ENCODE measurements at regions not wholly inside any gene's neighbourhood (a gene's known extent, or its start where the extent isn't known, plus 50 kb on each side); places are given as distances from the start of the nearest gene placed in this dataset.
"Not testable (repeated sequence)": the region's sequence is repeated elsewhere in the genome, so short reads cannot be mapped to it uniquely, and the experiment has no call there.

DNA sequence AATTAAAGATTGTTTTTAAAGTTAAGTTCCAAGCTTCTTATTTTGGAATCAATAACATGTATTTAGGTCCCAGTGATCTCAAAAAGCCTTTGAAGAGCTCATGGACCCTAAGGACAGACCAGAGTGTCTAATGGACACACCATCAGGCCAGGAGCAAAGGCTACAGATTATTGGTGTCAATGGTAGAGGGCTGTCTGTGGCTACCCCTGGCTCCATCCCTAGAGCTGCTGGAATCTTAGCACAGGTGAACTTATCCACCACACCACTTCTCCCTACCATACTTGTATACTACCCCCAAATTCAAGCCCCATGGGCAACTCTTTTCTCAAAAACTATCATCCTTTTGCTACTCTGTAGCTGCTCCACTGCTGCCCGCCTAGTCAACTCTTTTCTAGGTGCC lies 79.4 kb upstream of the BEND6 start:
- Mint-ChIP-seq H3K4me3 (no peak overlapping the region), H3K4me1 (ENCODE audit: low read depth) (no peaks in the 10 kb centered on the region), H3K27me3 (no peaks in the 10 kb centered on the region), H3K27ac (no peak overlapping the region), H3K36me3 (ENCODE audit: low read depth) (no peaks in the 10 kb centered on the region), H3K9me3 (no peaks in the 10 kb centered on the region)
- intact Hi-C loops (cut with micrococcal nuclease): no loop called here

DNA sequence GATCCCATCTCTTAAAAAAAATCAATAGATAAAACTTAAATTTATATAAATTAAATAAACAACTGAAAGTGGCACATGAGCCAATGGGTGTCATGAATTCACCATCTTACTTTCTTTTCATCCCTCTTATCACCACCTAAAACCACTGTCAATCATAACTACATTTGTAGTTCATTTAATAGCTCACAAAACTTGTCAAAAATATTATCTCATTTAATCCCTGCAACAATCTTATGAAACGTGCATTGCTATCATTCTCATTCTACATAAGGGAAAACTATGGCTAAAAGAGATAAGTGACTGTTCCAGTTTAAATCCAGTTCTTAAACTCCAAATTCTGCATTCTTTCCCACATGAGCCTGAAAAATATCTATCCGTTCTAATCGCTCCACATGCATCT lies 80.6 kb upstream of the BEND6 start:
- Mint-ChIP-seq H3K27me3 (no peaks in the 10 kb centered on the region), H3K9me3 (no peaks in the 10 kb centered on the region), H3K4me3 (no peak overlapping the region), H3K4me1 (ENCODE audit: low read depth) (no peaks in the 10 kb centered on the region), H3K36me3 (ENCODE audit: low read depth) (no peaks in the 10 kb centered on the region), H3K27ac (no peak overlapping the region)
- intact Hi-C loops (cut with micrococcal nuclease): no loop called here

DNA sequence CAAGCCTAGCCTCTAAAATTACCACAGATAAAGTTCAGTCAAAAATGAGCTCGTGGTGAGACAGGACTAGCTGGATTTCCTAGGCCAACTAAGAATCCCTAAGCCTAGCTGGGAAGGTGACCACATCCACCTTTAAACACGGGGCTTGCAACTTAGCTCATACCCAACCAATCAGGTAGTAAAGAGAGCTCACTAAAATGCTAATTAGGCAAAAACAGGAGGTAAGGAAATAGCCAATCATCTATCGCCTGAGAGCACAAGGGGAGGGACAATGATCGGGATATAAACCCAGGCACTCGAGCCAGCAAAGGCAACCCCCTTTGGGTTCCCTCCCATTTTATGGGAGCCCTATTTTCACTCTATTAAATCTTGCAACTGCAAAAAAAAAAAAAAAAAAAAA lies 84.9 kb upstream of the BEND6 start:
- intact Hi-C loops (cut with micrococcal nuclease); H3K27ac Mint-ChIP-seq; H3K27me3 Mint-ChIP-seq; H3K9me3 Mint-ChIP-seq; H3K4me3 Mint-ChIP-seq; H3K4me1 Mint-ChIP-seq (ENCODE audit: low read depth); H3K36me3 Mint-ChIP-seq (ENCODE audit: low read depth): not testable (repeated sequence)

DNA sequence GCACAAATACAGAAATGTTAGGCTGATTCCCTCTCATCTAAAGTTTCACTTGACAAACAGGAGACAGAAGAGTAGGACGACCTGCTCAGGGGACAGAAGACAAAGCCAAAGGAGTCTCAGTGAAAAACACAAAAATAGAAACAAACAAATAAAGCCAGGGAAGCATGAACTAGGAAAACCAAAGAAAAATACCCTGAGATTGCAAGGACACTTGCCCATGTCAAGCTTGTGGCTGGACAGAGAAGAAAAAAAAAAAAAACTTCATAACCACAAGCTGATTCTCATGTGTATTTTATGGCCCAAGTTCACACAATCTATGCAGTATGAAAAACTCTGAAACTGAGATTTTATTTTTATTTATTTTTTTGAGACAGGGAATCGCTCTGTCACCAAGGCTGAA lies 85.6 kb upstream of the BEND6 start:
- Mint-ChIP-seq H3K27ac (no peak overlapping the region), H3K9me3 (no peaks in the 10 kb centered on the region), H3K4me1 (ENCODE audit: low read depth) (no peaks in the 10 kb centered on the region), H3K27me3 (no peaks in the 10 kb centered on the region), H3K36me3 (ENCODE audit: low read depth) (no peaks in the 10 kb centered on the region), H3K4me3 (no peak overlapping the region)
- intact Hi-C loops (cut with micrococcal nuclease): no loop called here

DNA sequence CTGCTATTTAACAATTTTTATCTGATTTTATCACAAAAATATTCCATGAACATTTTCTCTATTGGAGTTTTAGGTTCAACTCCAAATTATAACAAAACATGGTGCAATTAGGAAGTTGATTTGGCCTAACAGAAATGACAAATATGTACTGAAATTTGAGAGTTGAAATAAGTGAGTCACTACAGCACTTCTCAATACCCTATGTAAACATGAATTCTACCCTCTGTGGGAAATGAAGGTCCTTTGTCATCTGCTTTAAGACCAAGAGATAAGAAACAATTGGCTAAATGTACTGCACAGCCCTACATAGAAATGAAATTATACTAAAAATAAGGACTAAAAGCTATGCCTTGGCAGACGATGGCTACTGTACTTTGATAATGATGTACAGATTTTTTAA lies 86.2 kb upstream of the BEND6 start:
- Mint-ChIP-seq H3K9me3 (no peaks in the 10 kb centered on the region), H3K27ac (no peak overlapping the region), H3K36me3 (ENCODE audit: low read depth) (no peaks in the 10 kb centered on the region), H3K4me1 (ENCODE audit: low read depth) (peaks cover under 1% of the 10 kb centered on the region), H3K4me3 (no peak overlapping the region), H3K27me3 (no peaks in the 10 kb centered on the region)
- intact Hi-C loops (cut with micrococcal nuclease): no loop called here

DNA sequence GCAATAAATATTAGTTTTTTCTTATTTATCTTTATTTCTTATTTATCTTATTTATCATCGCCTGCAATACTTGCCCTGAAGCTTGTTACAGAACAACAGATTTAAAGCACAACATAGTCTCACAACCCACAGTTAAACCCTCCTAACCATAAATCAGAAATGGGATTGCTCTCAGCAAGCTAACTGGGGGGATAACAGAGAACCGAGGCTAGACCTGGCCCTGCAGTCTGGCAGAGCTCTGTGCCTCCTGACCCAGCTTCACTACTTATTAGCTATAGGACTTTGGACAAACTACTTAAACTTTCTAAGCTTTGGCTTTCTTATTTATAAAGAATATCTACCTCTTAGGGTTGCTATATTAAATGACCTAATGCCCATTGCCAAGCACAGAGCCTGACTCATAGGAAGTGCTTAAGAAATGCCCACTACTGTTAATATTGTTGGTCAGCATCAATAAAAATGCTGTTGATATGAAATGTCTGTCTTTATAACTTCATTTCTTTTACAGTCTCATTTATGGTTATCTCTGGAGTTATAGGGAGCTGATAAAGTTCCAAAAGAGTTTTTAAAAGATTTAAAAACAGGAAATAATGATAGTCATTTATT lies 87.9 kb upstream of the BEND6 start:
- intact Hi-C loops (cut with micrococcal nuclease): no loop called here
- Mint-ChIP-seq H3K27ac (no peak overlapping the region), H3K27me3 (no peaks in the 10 kb centered on the region), H3K4me1 (ENCODE audit: low read depth) (peaks cover 17% of the 10 kb centered on the region), H3K4me3 (no peak overlapping the region), H3K9me3 (no peaks in the 10 kb centered on the region), H3K36me3 (ENCODE audit: low read depth) (no peaks in the 10 kb centered on the region)

DNA sequence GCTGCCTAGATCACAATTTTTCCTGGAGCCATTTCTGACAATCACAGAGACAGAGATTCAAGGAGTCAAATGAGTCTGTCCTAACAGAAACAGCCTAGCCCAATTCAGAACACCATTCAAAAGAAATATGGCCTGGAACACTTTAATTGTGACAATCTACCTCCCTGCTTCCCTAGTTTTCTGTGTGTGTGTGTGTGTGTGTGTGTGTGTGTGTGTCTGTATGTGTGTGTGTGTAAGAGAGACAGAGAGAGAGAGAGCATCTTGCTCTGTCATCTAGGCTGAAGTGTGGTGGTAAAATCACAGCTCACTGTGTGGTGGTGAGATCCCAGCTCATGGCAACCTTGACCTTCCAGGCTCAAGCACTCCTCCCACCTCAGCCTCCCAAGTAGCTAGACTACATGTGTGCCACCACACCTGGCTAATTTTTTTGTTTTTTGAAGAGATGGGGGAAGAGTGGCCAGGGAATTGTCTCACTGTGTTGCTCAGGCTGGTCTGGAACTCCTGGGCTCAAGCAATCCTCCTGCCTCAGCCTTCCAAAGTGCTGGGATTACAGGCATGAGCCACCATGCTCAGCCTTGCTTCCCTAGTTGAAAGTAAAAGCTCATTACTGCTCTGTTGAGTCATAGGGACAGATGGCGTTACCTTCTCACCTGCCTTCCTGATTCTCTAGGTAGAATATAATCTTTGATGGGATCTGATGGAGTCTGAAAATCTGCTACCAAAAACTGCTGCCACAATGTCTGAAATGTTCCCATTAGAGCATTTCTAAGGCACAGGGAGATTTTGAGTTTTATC lies 89.6 kb upstream of the BEND6 start:
- peaks cover 20% of the 10 kb centered on the region for H3K4me1 Mint-ChIP-seq (ENCODE audit: low read depth)
- no peaks in the 10 kb centered on the region for H3K36me3 Mint-ChIP-seq (ENCODE audit: low read depth)
- no peaks in the 10 kb centered on the region for H3K9me3 Mint-ChIP-seq
- H3K27me3 Mint-ChIP-seq: no peaks in the 10 kb centered on the region
- H3K4me3 Mint-ChIP-seq: no peak overlapping the region
- no peak overlapping the region for H3K27ac Mint-ChIP-seq
- intact Hi-C loops (cut with micrococcal nuclease): no loop called here

DNA sequence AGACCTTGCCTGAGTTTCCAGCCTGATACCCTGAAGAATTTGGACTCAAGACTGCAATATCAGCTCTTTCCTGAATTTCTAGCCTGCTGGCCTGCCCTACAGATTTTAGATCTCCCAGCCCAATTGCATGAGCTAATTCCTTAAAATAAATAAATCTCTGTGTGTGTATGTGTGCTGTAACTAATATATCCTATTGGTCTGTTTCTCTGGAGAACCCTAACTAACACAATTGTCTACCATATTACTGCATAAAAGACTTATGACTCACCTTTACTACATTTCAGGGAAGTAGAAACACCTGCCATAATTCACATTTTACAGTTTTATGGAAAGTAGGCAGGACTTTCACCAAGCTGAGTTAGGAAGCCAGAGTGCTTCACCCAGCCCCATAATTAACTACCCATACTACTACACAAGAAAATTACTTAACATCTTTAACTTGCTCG lies 90.7 kb upstream of the BEND6 start:
- intact Hi-C loops (cut with micrococcal nuclease): no loop called here
- Mint-ChIP-seq H3K4me1 (ENCODE audit: low read depth) (peaks cover 20% of the 10 kb centered on the region), H3K27me3 (no peaks in the 10 kb centered on the region), H3K36me3 (ENCODE audit: low read depth) (no peaks in the 10 kb centered on the region), H3K9me3 (no peaks in the 10 kb centered on the region), H3K4me3 (no peak overlapping the region), H3K27ac (no peak overlapping the region)

DNA sequence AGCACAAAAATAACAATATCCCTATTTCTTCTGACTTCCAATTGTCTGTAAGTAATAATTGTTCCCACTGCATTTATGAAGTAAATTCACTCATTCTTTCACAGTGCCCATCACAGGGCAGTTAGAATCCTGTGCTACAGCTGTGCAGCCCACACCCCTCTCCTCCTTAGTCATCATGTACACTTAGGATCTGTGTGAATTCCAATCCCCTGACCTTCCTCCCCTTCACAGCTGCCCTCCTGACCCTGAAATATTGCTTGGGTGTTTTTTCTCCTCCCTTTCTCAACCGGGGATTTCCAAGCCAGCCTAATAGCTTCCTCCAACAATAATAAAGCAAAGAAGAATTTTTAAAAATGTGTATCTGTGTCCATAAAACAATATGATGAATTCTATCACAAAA lies 91.5 kb upstream of the BEND6 start:
- Mint-ChIP-seq H3K27ac (no peak overlapping the region), H3K36me3 (ENCODE audit: low read depth) (no peaks in the 10 kb centered on the region), H3K27me3 (no peaks in the 10 kb centered on the region), H3K9me3 (no peaks in the 10 kb centered on the region), H3K4me3 (no peak overlapping the region), H3K4me1 (ENCODE audit: low read depth) (peaks cover 20% of the 10 kb centered on the region)
- intact Hi-C loops (cut with micrococcal nuclease): no loop called here

DNA sequence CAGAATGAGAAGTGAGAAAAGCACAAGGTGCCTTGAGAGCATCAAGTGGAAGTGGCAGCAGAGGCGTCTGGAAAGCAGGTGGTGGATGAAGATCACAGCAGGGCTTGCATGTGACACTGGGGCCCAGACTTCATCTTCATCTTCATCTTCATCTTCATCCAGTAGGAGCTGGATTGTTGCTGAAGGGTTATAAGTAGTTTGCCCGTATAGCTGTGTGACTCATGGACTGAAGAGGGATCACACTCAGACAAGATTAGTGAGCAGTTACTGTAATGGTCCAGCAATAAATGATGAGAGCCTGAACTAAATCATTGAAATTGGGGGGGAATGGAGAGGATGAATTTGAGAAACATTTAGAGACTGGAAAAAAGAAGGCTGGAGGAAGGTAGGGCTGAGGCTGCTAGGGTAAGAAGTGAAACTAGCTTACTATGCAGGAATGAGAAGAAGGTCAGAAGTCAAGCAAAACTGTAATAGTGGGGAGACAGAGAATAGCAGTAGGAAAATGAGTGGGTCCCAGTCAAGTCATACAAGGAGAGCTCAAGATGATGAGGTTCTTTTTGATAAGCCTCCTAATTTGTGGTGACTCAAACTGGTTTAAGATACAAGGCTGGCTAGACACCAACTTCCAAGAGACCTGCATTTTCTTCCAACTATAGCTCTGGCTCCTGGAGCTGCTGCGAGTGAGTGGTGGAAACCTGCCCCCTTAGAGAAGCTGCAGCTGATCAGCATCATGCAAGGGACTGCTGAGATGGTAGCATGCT lies 92.3 kb upstream of the BEND6 start:
- Mint-ChIP-seq H3K4me1 (ENCODE audit: low read depth) (peaks cover 26% of the 10 kb centered on the region), H3K4me3 (no peak overlapping the region), H3K27me3 (no peaks in the 10 kb centered on the region), H3K36me3 (ENCODE audit: low read depth) (no peaks in the 10 kb centered on the region), H3K27ac (no peak overlapping the region), H3K9me3 (no peaks in the 10 kb centered on the region)
- intact Hi-C loops (cut with micrococcal nuclease): no loop called here

DNA sequence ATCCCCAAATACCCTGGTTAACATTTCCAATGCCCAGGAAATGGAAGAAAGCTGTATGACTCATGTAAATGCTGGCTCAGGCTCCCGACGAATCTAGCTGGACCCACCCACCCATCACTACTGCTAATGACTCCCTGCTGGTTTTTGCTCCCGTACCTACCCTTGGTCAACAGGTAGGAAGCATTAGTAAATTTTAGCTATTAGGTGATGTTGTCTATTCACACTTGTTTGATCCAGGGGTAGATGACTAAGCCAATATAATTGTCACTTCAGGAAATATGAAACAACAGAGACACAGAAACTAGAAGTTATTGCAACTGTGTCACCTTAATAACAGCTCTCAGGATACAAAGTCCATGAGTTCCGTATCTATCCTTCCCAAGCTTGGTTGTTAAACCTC lies 94.4 kb upstream of the BEND6 start:
- no peak overlapping the region for H3K27ac Mint-ChIP-seq
- H3K4me1 Mint-ChIP-seq (ENCODE audit: low read depth): peaks cover 26% of the 10 kb centered on the region
- H3K9me3 Mint-ChIP-seq: no peaks in the 10 kb centered on the region
- no peak overlapping the region for H3K4me3 Mint-ChIP-seq
- H3K27me3 Mint-ChIP-seq: no peaks in the 10 kb centered on the region
- no peaks in the 10 kb centered on the region for H3K36me3 Mint-ChIP-seq (ENCODE audit: low read depth)
- intact Hi-C loops (cut with micrococcal nuclease): no loop called here

DNA sequence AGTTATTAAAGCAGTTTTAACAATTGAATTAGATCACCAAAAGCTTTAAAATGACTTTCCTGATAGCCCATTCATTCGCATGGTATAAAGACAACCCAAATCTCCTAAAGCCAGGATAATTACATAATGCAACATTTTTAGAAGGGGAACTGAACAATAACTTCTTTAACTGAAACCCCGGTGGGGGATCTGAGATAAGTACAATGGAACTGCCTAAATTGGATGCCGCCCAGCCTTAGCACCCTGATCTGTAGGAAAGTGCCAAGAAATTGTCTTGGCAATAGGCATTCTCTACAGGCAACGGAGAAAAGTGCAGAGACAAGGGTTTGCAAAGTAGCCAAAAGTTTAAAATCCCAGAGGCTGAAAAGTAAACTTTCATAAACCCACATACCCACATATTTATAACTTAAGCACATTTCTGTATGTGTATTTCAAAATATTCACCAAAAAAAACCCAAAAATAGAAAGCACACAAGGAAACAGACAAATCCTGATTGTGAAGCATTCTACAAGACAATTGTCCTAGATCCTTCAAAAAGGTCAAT lies 98.8 kb upstream of the BEND6 start:
- peaks cover 6% of the 10 kb centered on the region for H3K27me3 Mint-ChIP-seq
- H3K36me3 Mint-ChIP-seq (ENCODE audit: low read depth): no peaks in the 10 kb centered on the region
- intact Hi-C loops (cut with micrococcal nuclease): no loop called here
- H3K27ac Mint-ChIP-seq: no peak overlapping the region
- H3K4me1 Mint-ChIP-seq (ENCODE audit: low read depth): peaks cover 17% of the 10 kb centered on the region
- H3K4me3 Mint-ChIP-seq: no peak overlapping the region
- no peaks in the 10 kb centered on the region for H3K9me3 Mint-ChIP-seq

DNA sequence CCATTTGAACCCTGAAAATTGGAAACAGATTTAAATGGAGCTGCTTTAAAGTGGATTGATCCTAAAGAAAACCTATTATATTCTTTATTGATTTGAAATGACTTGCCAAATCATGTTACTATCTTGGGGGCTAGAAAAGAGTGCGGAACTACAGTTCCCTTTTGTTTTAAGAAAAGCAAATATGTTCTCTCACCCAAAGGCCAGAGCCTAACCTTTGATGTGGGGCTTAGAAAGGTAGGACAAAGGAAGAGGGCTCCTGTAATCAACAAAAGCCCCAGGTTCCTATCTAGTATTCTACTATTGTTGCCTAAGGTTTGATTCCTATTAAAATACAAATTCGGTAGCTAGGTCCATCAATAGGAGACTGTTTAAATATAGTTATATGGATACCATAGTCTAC lies 100.8 kb upstream of the BEND6 start:
- intact Hi-C loops (cut with micrococcal nuclease): loop anchor here (5.0 kb wide), 1 partner anchor 97 kb away; no protein-coding TSS in a partner anchor
- Mint-ChIP-seq H3K4me3 (no peak overlapping the region), H3K4me1 (ENCODE audit: low read depth) (peaks cover 19% of the 10 kb centered on the region), H3K9me3 (no peaks in the 10 kb centered on the region), H3K36me3 (ENCODE audit: low read depth) (no peaks in the 10 kb centered on the region), H3K27ac (no peak overlapping the region), H3K27me3 (peaks cover 17% of the 10 kb centered on the region)

DNA sequence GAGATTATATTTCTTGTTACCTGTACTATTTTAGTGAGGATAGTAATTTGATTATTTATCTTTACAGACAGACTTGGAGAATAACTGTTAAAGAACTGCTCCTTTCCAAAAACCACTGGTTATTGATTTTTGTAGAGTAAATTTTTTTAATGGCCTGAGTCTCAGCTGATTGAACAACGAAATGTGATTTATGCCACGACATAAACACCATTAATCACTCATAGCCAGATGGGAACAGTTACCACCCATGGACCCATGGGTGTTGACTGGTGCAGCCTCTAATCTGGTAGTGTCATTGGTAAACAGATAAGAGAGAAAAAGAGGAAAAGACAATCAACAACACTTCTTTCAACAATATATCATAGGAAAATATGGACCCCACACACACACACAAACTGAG lies 101.4 kb upstream of the BEND6 start:
- no peak overlapping the region for H3K4me3 Mint-ChIP-seq
- H3K27ac Mint-ChIP-seq: no peak overlapping the region
- H3K4me1 Mint-ChIP-seq (ENCODE audit: low read depth): peaks cover 19% of the 10 kb centered on the region
- H3K36me3 Mint-ChIP-seq (ENCODE audit: low read depth): no peaks in the 10 kb centered on the region
- H3K27me3 Mint-ChIP-seq: peaks cover 17% of the 10 kb centered on the region
- H3K9me3 Mint-ChIP-seq: no peaks in the 10 kb centered on the region
- intact Hi-C loops (cut with micrococcal nuclease): loop anchor here (2.0 to 5.0 kb wide), 2 partner anchors 96 to 217 kb away; no protein-coding TSS in a partner anchor
